IMR-90 (cell line): ENCODE measurements at regions not wholly inside any gene's neighbourhood (a gene's known extent, or its start where the extent isn't known, plus 50 kb on each side); places are given as distances from the start of the nearest gene placed in this dataset.

Experiments used
- ATAC-seq: fragments of 200-7000 bp; cut with Tn5 transposase; 2 replicates; pipeline ENCODE4 v1.9.1; 2020; ENCODE audit warnings: low read depth, mild to moderate bottlenecking, moderate library complexity
- BruUV-seq: library from RNA; stranded (reverse); fragments of 400-500 nt; replicated peaks from 2 replicates; lab custom pipeline; 2021; lab: Mats Ljungman, UMichigan
- CTCF ChIA-PET: fragments of 300-600 bp; formaldehyde crosslinking; extraction: SDS; loops from one replicate; lab custom pipeline; 2021; ENCODE audit warnings: antibody characterized with exemption; lab: Yijun Ruan, JAX
- POLR2A ChIA-PET: fragments of 300-600 bp; sonication (Branson Sonifier 250); formaldehyde crosslinking; loops from one replicate; lab custom pipeline; 2022; ENCODE audit warnings: antibody characterized with exemption; ENCODE audit not compliant: unreplicated experiment; lab: Charles Lee
- DNase-seq: peaks from one replicate; pipeline ENCODE4 v3.0.0; 2013
- H2AFZ ChIP-seq: replicated peaks from 2 replicates; pipeline ENCODE3; 2013; ENCODE audit warnings: low read length, mild to moderate bottlenecking; ENCODE audit not compliant: poor library complexity
- H2AK5ac ChIP-seq: 2 replicates; pipeline ENCODE4 v1.6.1; 2013; ENCODE audit warnings: low read depth, low read length, inconsistent platforms
- H2AK9ac ChIP-seq: replicated peaks from 2 replicates; pipeline ENCODE3; 2013; ENCODE audit warnings: mild to moderate bottlenecking, low read depth, low read length, moderate library complexity; ENCODE audit not compliant: poor library complexity
- H2BK120ac ChIP-seq: 2 replicates; pipeline ENCODE4 v1.6.1; 2013; ENCODE audit warnings: low read depth, low read length, inconsistent platforms
- H2BK15ac ChIP-seq: 3 replicates; pipeline ENCODE4 v1.6.1; 2013; ENCODE audit warnings: low read depth, low read length, inconsistent platforms
- H2BK20ac ChIP-seq: 2 replicates; pipeline ENCODE4 v1.6.1; 2013; ENCODE audit warnings: low read depth, mild to moderate bottlenecking, inconsistent platforms, low read length, moderate library complexity
- H2BK5ac ChIP-seq: 2 replicates; pipeline ENCODE4 v1.6.1; 2013; ENCODE audit warnings: mild to moderate bottlenecking, low read depth, low read length, inconsistent platforms; ENCODE audit not compliant: poor library complexity, severe bottlenecking
- H3K14ac ChIP-seq: replicated peaks from 2 replicates; pipeline ENCODE4 v1.6.1; 2013; ENCODE audit warnings: low read depth, low read length, inconsistent platforms
- H3K18ac ChIP-seq: 2 replicates; pipeline ENCODE4 v1.6.1; 2013; ENCODE audit warnings: low read depth, low read length, control low read depth
- H3K23ac ChIP-seq: 2 replicates; pipeline ENCODE4 v1.6.1; 2013; ENCODE audit warnings: low read depth, low read length, inconsistent platforms
- H3K27ac ChIP-seq: 2 replicates; pipeline ENCODE4 v1.5.1; 2013; ENCODE audit warnings: mild to moderate bottlenecking, control low read depth, low read length; ENCODE audit not compliant: insufficient read depth
- H3K27me3 ChIP-seq: 2 replicates; pipeline ENCODE4 v1.6.1; 2013; ENCODE audit warnings: low read length; ENCODE audit not compliant: control insufficient read depth, insufficient read depth
- H3K36me3 ChIP-seq: 2 replicates; pipeline ENCODE4 v1.6.1; 2013; ENCODE audit warnings: low read length, mixed read lengths; ENCODE audit not compliant: control insufficient read depth, insufficient read depth
- H3K4ac ChIP-seq: 2 replicates; pipeline ENCODE4 v1.6.1; 2013; ENCODE audit warnings: low read depth, low read length, inconsistent platforms
- H3K4me1 ChIP-seq: 2 replicates; pipeline ENCODE4 v1.6.1; 2013; ENCODE audit warnings: low read length, mixed read lengths; ENCODE audit not compliant: control insufficient read depth, insufficient read depth
- H3K4me2 ChIP-seq: 2 replicates; pipeline ENCODE4 v1.6.1; 2013; ENCODE audit warnings: low read depth, mild to moderate bottlenecking, control low read depth, low read length, moderate library complexity
- H3K4me3 ChIP-seq: 2 replicates; pipeline ENCODE4 v1.5.1; 2013; ENCODE audit warnings: low read depth, mild to moderate bottlenecking, control low read depth, low read length, moderate library complexity; ENCODE audit not compliant: insufficient read depth
- H3K56ac ChIP-seq: 2 replicates; pipeline ENCODE4 v1.6.1; 2013; ENCODE audit warnings: low read length, inconsistent platforms; ENCODE audit not compliant: insufficient read depth; ENCODE audit errors: extremely low read depth
- H3K79me1 ChIP-seq, 2 experiments: 2 replicates each; pipeline ENCODE4 v1.6.1; 2013; ENCODE audit warnings: low read length in 2 of 2, inconsistent platforms in 1 of 2, low read depth in 1 of 2
- H3K9ac ChIP-seq: 2 replicates; pipeline ENCODE4 v1.6.1; 2013; ENCODE audit warnings: low read depth, low read length, control low read depth
- H3K9me1 ChIP-seq: 2 replicates; pipeline ENCODE4 v1.6.1; 2013; ENCODE audit warnings: low read length, inconsistent platforms; ENCODE audit not compliant: insufficient read depth
- H3K9me3 ChIP-seq: 2 replicates; pipeline ENCODE4 v1.6.1; 2013; ENCODE audit warnings: low read length; ENCODE audit not compliant: control insufficient read depth, insufficient read depth
- H4K20me1 ChIP-seq: 2 replicates; pipeline ENCODE4 v1.6.1; 2013; ENCODE audit warnings: low read length, inconsistent platforms; ENCODE audit not compliant: insufficient read depth
- H4K5ac ChIP-seq: 2 replicates; pipeline ENCODE4 v1.6.1; 2013; ENCODE audit warnings: mild to moderate bottlenecking, low read depth, low read length, control low read depth
- H4K8ac ChIP-seq, 2 experiments: 2 replicates each; pipeline ENCODE4 v1.6.1; 2013; ENCODE audit warnings: low read depth in 2 of 2, low read length in 2 of 2, control low read depth in 1 of 2, inconsistent platforms in 1 of 2
- H4K91ac ChIP-seq: 2 replicates; pipeline ENCODE4 v1.6.1; 2013; ENCODE audit warnings: low read depth, low read length, inconsistent platforms; ENCODE audit not compliant: insufficient read depth
- BHLHE40 ChIP-seq: fragments of 150-350 bp; IDR thresholded peaks from 2 replicates; pipeline ENCODE4 v1.6.1; 2016; ENCODE audit warnings: mild to moderate bottlenecking, low read depth, low read length
- CEBPB ChIP-seq: IDR thresholded peaks from 2 replicates; pipeline ENCODE4 v1.6.1; 2012; ENCODE audit warnings: low read depth, low read length, improper control_type of control experiment
- CHD1 ChIP-seq: IDR thresholded peaks from 2 replicates; pipeline ENCODE4 v1.6.1; 2012; ENCODE audit warnings: low read depth, low read length, improper control_type of control experiment
- MAFK ChIP-seq: IDR thresholded peaks from 2 replicates; pipeline ENCODE4 v1.6.1; 2012; ENCODE audit warnings: low read depth, low read length, improper control_type of control experiment
- MAZ ChIP-seq: IDR thresholded peaks from 2 replicates; pipeline ENCODE4 v1.6.1; 2012; ENCODE audit warnings: low read depth, mild to moderate bottlenecking, low read length, improper control_type of control experiment, moderate library complexity, borderline replicate concordance
- MXI1 ChIP-seq: IDR thresholded peaks from 2 replicates; pipeline ENCODE4 v1.6.1; 2012; ENCODE audit warnings: low read depth, mild to moderate bottlenecking, low read length, moderate library complexity, borderline replicate concordance
- NFE2L2 ChIP-seq: fragments of 150-350 bp; IDR thresholded peaks from 2 replicates; pipeline ENCODE4 v1.6.1; 2016; ENCODE audit warnings: low read depth, mild to moderate bottlenecking, low read length
- POLR2A ChIP-seq: IDR thresholded peaks from 2 replicates; pipeline ENCODE4 v1.6.1; 2012; ENCODE audit warnings: mild to moderate bottlenecking, low read depth, low read length
- RFX5 ChIP-seq: IDR thresholded peaks from 2 replicates; pipeline ENCODE4 v1.8.0; 2012; ENCODE audit warnings: low read depth, mild to moderate bottlenecking, low read length, moderate library complexity
- SMC3 ChIP-seq: fragments of 150-350 bp; IDR thresholded peaks from 2 replicates; pipeline ENCODE4 v1.6.1; 2016; ENCODE audit warnings: low read depth, mild to moderate bottlenecking, antibody characterized with exemption, low read length, moderate library complexity
- WGBS, 2 experiments: methylation state at CpG; one replicate each; pipeline versions ENCODE4 v1.1.5 to v1.1.7; 2013; ENCODE audit warnings: missing lambda C conversion rate in 2 of 2; ENCODE audit not compliant: insufficient read length in 1 of 2; ENCODE audit errors: extremely low coverage in 2 of 2; 5-methylcytosine and 5-hydroxymethylcytosine counted together
- dilution Hi-C: fragments of 300-500 bp; cut with HindIII; formaldehyde crosslinking; loops from one replicate; pipeline ENCODE4 v1.14.3; 2018; ENCODE audit warnings: low sequenced_read_pairs; ENCODE audit not compliant: unreplicated experiment
- in situ Hi-C: fragments of 300-500 bp; cut with MboI; formaldehyde crosslinking; loops from 3 replicates; pipeline ENCODE4 v1.14.3; 2019; ENCODE audit warnings: low sequenced_read_pairs, inconsistent platforms, mixed read lengths
- intact Hi-C: fragments of 100-400 bp; cut with micrococcal nuclease; formaldehyde crosslinking; loops from 2 replicates; pipeline ENCODE4 v1.10.0; 2022
- TF ChIP-seq, protein P1 (sequence below): fragments of 150-350 bp; IDR thresholded peaks from 2 replicates; pipeline ENCODE4 v1.6.1; 2017; ENCODE audit warnings: mild to moderate bottlenecking, antibody characterized with exemption, low read length, low read depth
- TF ChIP-seq, protein P2 (sequence below): conservative IDR thresholded peaks from 2 replicates; pipeline ENCODE4 v1.5.1; 2012; ENCODE audit warnings: mild to moderate bottlenecking, low read depth, low read length, improper control_type of control experiment
- TF ChIP-seq, protein P3 (sequence below): fragments of 150-350 bp; IDR thresholded peaks from 2 replicates; pipeline ENCODE4 v1.6.1; 2016; ENCODE audit warnings: low read depth, mild to moderate bottlenecking, low read length, moderate library complexity, borderline replicate concordance

DNA sequence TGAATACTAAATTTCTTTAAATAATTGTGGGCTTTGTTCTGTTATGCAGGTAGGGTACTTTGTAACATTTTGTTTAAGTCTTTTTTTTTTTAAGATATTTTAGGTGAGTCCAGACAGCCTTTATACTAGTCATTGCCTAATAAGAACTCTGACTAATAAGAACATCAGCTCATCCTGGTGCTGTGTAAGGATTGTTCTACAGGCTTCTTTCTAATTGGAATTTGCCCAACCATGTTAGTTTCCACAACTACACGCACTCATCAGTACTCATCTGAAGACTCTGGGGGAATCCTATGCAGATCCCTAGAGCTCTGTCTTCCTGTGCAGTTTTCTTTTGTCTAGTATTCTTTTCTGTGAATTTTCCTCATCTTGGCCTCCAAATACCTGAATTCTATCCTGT is 741.8 kb downstream of the IGSF11 start:
- intact Hi-C loops (loop anchor here (10.0 kb wide), 1 partner anchor 58 kb away; no protein-coding TSS in a partner anchor), in situ Hi-C loops (no loop called here), dilution Hi-C loops (no loop called here)
- ChIA-PET POLR2A (no interaction called here), CTCF (no interaction called here)
- Histone ChIP-seq H3K27me3 (no peaks in the 10 kb centered on the region), H2AFZ (no peak overlapping the region), H3K9me3 (no peaks in the 10 kb centered on the region), H3K4ac (no peak overlapping the region), H3K4me1 (no peaks in the 10 kb centered on the region), H4K91ac (no peak overlapping the region), H3K23ac (no peak overlapping the region), H3K9ac (no peak overlapping the region), H3K4me3 (no peak overlapping the region), H2AK9ac (no peak overlapping the region), H2BK120ac (no peak overlapping the region), H3K14ac (no peak overlapping the region), H4K5ac (no peak overlapping the region), H2AK5ac (no peak overlapping the region), H2BK15ac (no peak overlapping the region), H2BK5ac (no peak overlapping the region), H3K79me1 (no peaks in the 10 kb centered on the region), H4K8ac (no peak overlapping the region), H4K20me1 (no peaks in the 10 kb centered on the region), H2BK20ac (no peak overlapping the region), H3K36me3 (no peaks in the 10 kb centered on the region), H3K18ac (no peak overlapping the region), H3K27ac (no peak overlapping the region), H3K9me1 (no peaks in the 10 kb centered on the region), H3K4me2 (no peak overlapping the region), H3K56ac (no peak overlapping the region)
- TF ChIP-seq MXI1 (no peak), CEBPB (no peak), BHLHE40 (no peak), RFX5 (no peak), MAFK (no peak), NFE2L2 (no peak), POLR2A (no peak), CHD1 (no peak), MAZ (no peak), SMC3 (no peak)
- TF ChIP-seq, protein P1, sequence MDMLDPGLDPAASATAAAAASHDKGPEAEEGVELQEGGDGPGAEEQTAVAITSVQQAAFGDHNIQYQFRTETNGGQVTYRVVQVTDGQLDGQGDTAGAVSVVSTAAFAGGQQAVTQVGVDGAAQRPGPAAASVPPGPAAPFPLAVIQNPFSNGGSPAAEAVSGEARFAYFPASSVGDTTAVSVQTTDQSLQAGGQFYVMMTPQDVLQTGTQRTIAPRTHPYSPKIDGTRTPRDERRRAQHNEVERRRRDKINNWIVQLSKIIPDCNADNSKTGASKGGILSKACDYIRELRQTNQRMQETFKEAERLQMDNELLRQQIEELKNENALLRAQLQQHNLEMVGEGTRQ: no peak
- TF ChIP-seq, protein P2, sequence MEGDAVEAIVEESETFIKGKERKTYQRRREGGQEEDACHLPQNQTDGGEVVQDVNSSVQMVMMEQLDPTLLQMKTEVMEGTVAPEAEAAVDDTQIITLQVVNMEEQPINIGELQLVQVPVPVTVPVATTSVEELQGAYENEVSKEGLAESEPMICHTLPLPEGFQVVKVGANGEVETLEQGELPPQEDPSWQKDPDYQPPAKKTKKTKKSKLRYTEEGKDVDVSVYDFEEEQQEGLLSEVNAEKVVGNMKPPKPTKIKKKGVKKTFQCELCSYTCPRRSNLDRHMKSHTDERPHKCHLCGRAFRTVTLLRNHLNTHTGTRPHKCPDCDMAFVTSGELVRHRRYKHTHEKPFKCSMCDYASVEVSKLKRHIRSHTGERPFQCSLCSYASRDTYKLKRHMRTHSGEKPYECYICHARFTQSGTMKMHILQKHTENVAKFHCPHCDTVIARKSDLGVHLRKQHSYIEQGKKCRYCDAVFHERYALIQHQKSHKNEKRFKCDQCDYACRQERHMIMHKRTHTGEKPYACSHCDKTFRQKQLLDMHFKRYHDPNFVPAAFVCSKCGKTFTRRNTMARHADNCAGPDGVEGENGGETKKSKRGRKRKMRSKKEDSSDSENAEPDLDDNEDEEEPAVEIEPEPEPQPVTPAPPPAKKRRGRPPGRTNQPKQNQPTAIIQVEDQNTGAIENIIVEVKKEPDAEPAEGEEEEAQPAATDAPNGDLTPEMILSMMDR: no peak
- TF ChIP-seq, protein P3, sequence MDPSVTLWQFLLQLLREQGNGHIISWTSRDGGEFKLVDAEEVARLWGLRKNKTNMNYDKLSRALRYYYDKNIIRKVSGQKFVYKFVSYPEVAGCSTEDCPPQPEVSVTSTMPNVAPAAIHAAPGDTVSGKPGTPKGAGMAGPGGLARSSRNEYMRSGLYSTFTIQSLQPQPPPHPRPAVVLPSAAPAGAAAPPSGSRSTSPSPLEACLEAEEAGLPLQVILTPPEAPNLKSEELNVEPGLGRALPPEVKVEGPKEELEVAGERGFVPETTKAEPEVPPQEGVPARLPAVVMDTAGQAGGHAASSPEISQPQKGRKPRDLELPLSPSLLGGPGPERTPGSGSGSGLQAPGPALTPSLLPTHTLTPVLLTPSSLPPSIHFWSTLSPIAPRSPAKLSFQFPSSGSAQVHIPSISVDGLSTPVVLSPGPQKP: no peak
- WGBS, 2 experiments: no CpG with 5 or more reads among the region's 1 CpG
- no peak for ATAC-seq
- no TSS peak for BruUV-seq
- DNase-seq: no peak
